K562 (cell line): ENCODE measurements at regions not wholly inside any gene's neighbourhood (a gene's known extent, or its start where the extent isn't known, plus 50 kb on each side); places are given as distances from the start of the nearest gene placed in this dataset.

Experiments
- ATAC-seq: fragments of 200-7000 bp; cut with Tn5 transposase; 3 replicates; pipeline ENCODE4 v1.9.1; 2020; ENCODE audit warnings: moderate library complexity
- BruUV-seq: library from RNA; stranded (reverse); fragments of 400-500 nt; replicated peaks from 2 replicates; lab custom pipeline; 2021; lab: Mats Ljungman, UMichigan
- CTCF ChIA-PET: fragments of 300-600 bp; formaldehyde crosslinking; extraction: SDS; loops from one replicate; lab custom pipeline; 2021; ENCODE audit warnings: low intra/inter-chr PET ratio; lab: Yijun Ruan, JAX
- POLR2A ChIA-PET: fragments of 300-600, 350-650 bp; sonication (Branson Sonifier 250); formaldehyde crosslinking; extraction: SDS; loops from one replicate; lab custom pipeline; 2021; ENCODE audit warnings: antibody characterized with exemption, inconsistent platforms; lab: Yijun Ruan, JAX
- DNase-seq, 4 experiments: peaks; one replicate each; pipeline versions ENCODE4 v3.0.0 to v3.0.0-alpha.2; 2011 to 2018; ENCODE audit warnings: low spot score in 3 of 4, mixed read lengths in 3 of 4; ENCODE audit errors: extremely low read depth in 1 of 4
- FAIRE-seq: peaks from 2 replicates; lab custom pipeline; 2011; peaks lifted over from hg19 to GRCh38; lab: Jason Lieb, UNC
- H2AFZ ChIP-seq: 2 replicates; pipeline ENCODE4 v1.6.0; 2011; ENCODE audit warnings: low read depth, low read length, control low read depth, inconsistent platforms
- H3K27ac ChIP-seq: fragments of 200-600 bp; 3 replicates; pipeline ENCODE4 v1.8.0; 2011; ENCODE audit warnings: low read depth, mild to moderate bottlenecking, control low read depth, inconsistent platforms, low read length, moderate library complexity, mixed read lengths; ENCODE audit errors: extremely low read depth
- H3K27me3 ChIP-seq, 2 experiments: fragments of 300-600 bp in 1 of 2; 2 replicates in 1 of 2; 3 replicates in 1 of 2; pipeline versions ENCODE4 v1.6.0 to v1.8.0; 2011; ENCODE audit warnings: inconsistent platforms in 2 of 2, low read length in 2 of 2, mild to moderate bottlenecking in 1 of 2, mixed read lengths in 1 of 2, moderate library complexity in 1 of 2; ENCODE audit not compliant: control insufficient read depth in 2 of 2, insufficient read depth in 2 of 2
- H3K36me3 ChIP-seq: fragments of 300-600 bp; 3 replicates; pipeline ENCODE4 v1.8.0; 2011; ENCODE audit warnings: mild to moderate bottlenecking, low read length, inconsistent platforms; ENCODE audit not compliant: control insufficient read depth, insufficient read depth
- H3K4me1 ChIP-seq, 2 experiments: fragments of 200-600 bp in 1 of 2; replicated peaks in 1 of 2; 2 replicates in 1 of 2; 3 replicates in 1 of 2; pipeline versions ENCODE4 v1.5.1 to v1.8.0; 2011; ENCODE audit warnings: inconsistent platforms in 2 of 2, low read length in 2 of 2, mild to moderate bottlenecking in 1 of 2, mixed read lengths in 1 of 2, moderate library complexity in 1 of 2; ENCODE audit not compliant: control insufficient read depth in 2 of 2, insufficient read depth in 2 of 2
- H3K4me2 ChIP-seq: 2 replicates; pipeline ENCODE4 v1.6.1; 2011; ENCODE audit warnings: low read length, control low read depth, inconsistent platforms, mixed read lengths; ENCODE audit not compliant: insufficient read depth
- H3K4me3 ChIP-seq: fragments of 200-600 bp; sonication (generic), shearing (Covaris generic); 2 replicates; pipeline ENCODE4 v1.5.1; 2016; ENCODE audit warnings: control low read depth, inconsistent platforms
- H3K79me2 ChIP-seq: fragments of 200-600 bp; 3 replicates; pipeline ENCODE4 v1.8.0; 2011; ENCODE audit warnings: low read length, inconsistent platforms; ENCODE audit not compliant: control insufficient read depth, insufficient read depth
- H3K9ac ChIP-seq, 2 experiments: 2 replicates each; pipeline versions ENCODE4 v1.6.0 to v1.6.1; 2011; ENCODE audit warnings: low read depth in 2 of 2, low read length in 2 of 2, control low read depth in 1 of 2, inconsistent platforms in 1 of 2, mild to moderate bottlenecking in 1 of 2, mixed read lengths in 1 of 2; ENCODE audit not compliant: insufficient read depth in 1 of 2
- H3K9me1 ChIP-seq: one replicate; pipeline ENCODE4 v1.6.0; 2011; ENCODE audit warnings: inconsistent platforms, mild to moderate bottlenecking, low read length, moderate library complexity; ENCODE audit not compliant: control insufficient read depth, insufficient read depth
- H3K9me3 ChIP-seq: replicated peaks from 2 replicates; pipeline ENCODE4 v1.5.1; 2011; ENCODE audit warnings: low read depth, low read length, inconsistent platforms; ENCODE audit not compliant: control insufficient read depth, insufficient read depth
- H4K20me1 ChIP-seq: replicated peaks from 2 replicates; pipeline ENCODE4 v1.6.1; 2011; ENCODE audit warnings: low read length, inconsistent platforms, mixed read lengths; ENCODE audit not compliant: control insufficient read depth, insufficient read depth
- COPS2 ChIP-seq: fragments of 450-650 bp; conservative IDR thresholded peaks from 2 replicates; pipeline ENCODE4 v1.6.1; 2016; ENCODE audit warnings: mild to moderate bottlenecking, moderate library complexity
- JUND ChIP-seq, 2 experiments: IDR thresholded peaks; 2 replicates in 1 of 2; 3 replicates in 1 of 2; pipeline ENCODE4 v1.6.1; 2011; ENCODE audit warnings: borderline replicate concordance in 2 of 2, low read depth in 2 of 2, low read length in 2 of 2, improper control_type of control experiment in 1 of 2, missing biosample characterization in 1 of 2, missing genetic modification characterization in 1 of 2, missing genetic modification reagents in 1 of 2
- NR3C1 ChIP-seq: sonication (generic); formaldehyde crosslinking; IDR thresholded peaks from 2 replicates; pipeline ENCODE4 v1.8.1; 2022; ENCODE audit warnings: missing genetic modification reagents
- RAD21 ChIP-seq, 2 experiments: fragments of 250-450 bp in 1 of 2; fragments of 450-650 bp in 1 of 2; sonication (Bioruptor Pico) in 1 of 2; formaldehyde crosslinking in 1 of 2; IDR thresholded peaks in 1 of 2; conservative IDR thresholded peaks in 1 of 2; 2 replicates each; pipeline versions ENCODE4 v1.4.0 to v1.8.0; 2020 to 2022; ENCODE audit warnings: mild to moderate bottlenecking in 2 of 2, moderate library complexity in 1 of 2
- SMC3 ChIP-seq: conservative IDR thresholded peaks from 2 replicates; pipeline ENCODE4 v1.6.1; 2011; ENCODE audit warnings: low read depth, low read length, improper control_type of control experiment; ENCODE audit not compliant: insufficient read depth
- WGBS: fragments of 100-300 bp; shearing (Covaris generic); methylation state at CpG from one replicate; pipeline ENCODE4 v1.1.6; 2016; ENCODE audit warnings: low coverage, mixed read lengths; ENCODE audit not compliant: insufficient coverage; ENCODE audit errors: missing lambda C conversion rate; 5-methylcytosine and 5-hydroxymethylcytosine counted together
- in situ Hi-C: fragments of 300-500 bp; cut with MboI; formaldehyde crosslinking; loops from 4 replicates; pipeline ENCODE4 v1.15.0; 2018; ENCODE audit warnings: inconsistent platforms, mixed read lengths
- intact Hi-C: fragments of 100-400 bp; cut with micrococcal nuclease; formaldehyde crosslinking; loops from 2 replicates; pipeline ENCODE4 v1.14.2; 2022
- TF ChIP-seq, protein P1 (sequence below), 2 experiments: fragments of 450-650 bp; formaldehyde crosslinking in 1 of 2; IDR thresholded peaks; 2 replicates each; pipeline versions ENCODE4 v1.4.0 to v1.6.1; 2014 to 2020; ENCODE audit warnings: mild to moderate bottlenecking in 2 of 2, borderline replicate concordance in 1 of 2, low read depth in 1 of 2
- TF ChIP-seq, protein P2 (sequence below), 3 experiments: IDR thresholded peaks in 2 of 3; conservative IDR thresholded peaks in 1 of 3; 2 replicates each; pipeline ENCODE4 v1.5.1; 2011 to 2012; ENCODE audit warnings: low read length in 3 of 3, mild to moderate bottlenecking in 3 of 3, control low read depth in 2 of 3, improper control_type of control experiment in 1 of 3, inconsistent platforms in 1 of 3, low read depth in 1 of 3, mixed read lengths in 1 of 3, moderate library complexity in 1 of 3; ENCODE audit not compliant: insufficient read depth in 2 of 3

DNA sequence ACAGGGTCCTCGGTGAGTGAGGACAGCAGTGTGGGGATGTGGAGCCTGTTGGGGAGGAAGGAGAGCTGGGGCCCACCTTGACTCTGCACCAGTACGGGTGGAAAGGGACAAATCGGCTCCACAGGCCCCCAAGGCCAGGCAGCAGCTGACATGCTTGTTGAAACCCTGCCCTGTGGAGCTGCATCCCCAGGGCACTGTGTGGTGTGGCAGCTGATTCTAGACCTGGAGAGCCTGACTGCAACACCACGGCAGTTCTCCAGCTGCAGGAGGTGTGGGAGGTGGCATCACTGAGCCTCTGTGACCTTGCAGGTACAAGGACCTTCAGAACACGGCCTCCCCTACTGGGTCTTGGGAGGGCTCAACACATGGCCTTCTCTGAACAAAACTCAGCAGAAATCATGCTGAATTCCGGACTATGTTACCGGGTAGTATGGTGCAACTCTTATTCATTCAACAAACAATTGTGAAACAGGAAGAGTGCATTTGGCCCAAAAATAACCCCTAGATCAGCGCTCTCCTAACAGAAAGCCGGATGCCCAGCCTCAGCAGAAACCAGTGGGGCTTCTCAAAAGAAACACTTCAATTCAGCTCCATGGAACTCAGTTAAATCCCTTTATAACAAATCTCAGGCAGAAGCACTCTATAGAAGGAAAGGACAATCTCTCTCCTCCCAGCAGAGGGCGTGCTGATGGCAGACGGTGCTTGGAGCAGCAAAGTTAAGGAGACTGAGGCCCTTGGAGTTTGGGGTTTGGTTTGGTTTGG is 104.4 kb upstream of the SALL3 start:
- Histone ChIP-seq H3K4me2 (no peak overlapping the region), H3K4me3 (no peak overlapping the region), H3K79me2 (no peaks in the 10 kb centered on the region), H4K20me1 (no peaks in the 10 kb centered on the region), H3K9ac (no peak overlapping the region), H3K27ac (no peak overlapping the region), H3K9me3 (no peaks in the 10 kb centered on the region), H3K4me1 (no peaks in the 10 kb centered on the region), H3K27me3 (peaks cover 0 to 8% of the 10 kb centered on the region in 2 experiments; a peak in 2 of 5 replicates), H3K9me1 (no peaks in the 10 kb centered on the region), H2AFZ (no peak overlapping the region), H3K36me3 (no peaks in the 10 kb centered on the region)
- ChIA-PET POLR2A (no interaction called here), CTCF (no interaction called here)
- no peak for FAIRE-seq
- DNase-seq = peak; percentile 19 to 45 (median 32)
- intact Hi-C loops (loop anchor here (2.0 kb wide), 1 partner anchor 372 kb away; no protein-coding TSS in a partner anchor), in situ Hi-C loops (no loop called here)
- peak; percentile 81 for ATAC-seq
- 0% methylated on average over 8 of the region's 11 CpGs for WGBS
- peak; percentile 83 for TF ChIP-seq JUND (IDR thresholded peaks at IDR 0.05; ENCODE audit: borderline replicate concordance, low read depth, low read length)
- TF ChIP-seq JUND (tag; IDR thresholded peaks at IDR 0.05; ENCODE audit: borderline replicate concordance, low read depth, low read length) = no peak
- TF ChIP-seq, protein P1, sequence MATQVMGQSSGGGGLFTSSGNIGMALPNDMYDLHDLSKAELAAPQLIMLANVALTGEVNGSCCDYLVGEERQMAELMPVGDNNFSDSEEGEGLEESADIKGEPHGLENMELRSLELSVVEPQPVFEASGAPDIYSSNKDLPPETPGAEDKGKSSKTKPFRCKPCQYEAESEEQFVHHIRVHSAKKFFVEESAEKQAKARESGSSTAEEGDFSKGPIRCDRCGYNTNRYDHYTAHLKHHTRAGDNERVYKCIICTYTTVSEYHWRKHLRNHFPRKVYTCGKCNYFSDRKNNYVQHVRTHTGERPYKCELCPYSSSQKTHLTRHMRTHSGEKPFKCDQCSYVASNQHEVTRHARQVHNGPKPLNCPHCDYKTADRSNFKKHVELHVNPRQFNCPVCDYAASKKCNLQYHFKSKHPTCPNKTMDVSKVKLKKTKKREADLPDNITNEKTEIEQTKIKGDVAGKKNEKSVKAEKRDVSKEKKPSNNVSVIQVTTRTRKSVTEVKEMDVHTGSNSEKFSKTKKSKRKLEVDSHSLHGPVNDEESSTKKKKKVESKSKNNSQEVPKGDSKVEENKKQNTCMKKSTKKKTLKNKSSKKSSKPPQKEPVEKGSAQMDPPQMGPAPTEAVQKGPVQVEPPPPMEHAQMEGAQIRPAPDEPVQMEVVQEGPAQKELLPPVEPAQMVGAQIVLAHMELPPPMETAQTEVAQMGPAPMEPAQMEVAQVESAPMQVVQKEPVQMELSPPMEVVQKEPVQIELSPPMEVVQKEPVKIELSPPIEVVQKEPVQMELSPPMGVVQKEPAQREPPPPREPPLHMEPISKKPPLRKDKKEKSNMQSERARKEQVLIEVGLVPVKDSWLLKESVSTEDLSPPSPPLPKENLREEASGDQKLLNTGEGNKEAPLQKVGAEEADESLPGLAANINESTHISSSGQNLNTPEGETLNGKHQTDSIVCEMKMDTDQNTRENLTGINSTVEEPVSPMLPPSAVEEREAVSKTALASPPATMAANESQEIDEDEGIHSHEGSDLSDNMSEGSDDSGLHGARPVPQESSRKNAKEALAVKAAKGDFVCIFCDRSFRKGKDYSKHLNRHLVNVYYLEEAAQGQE (IDR thresholded peaks at IDR 0.05; ENCODE audit: borderline replicate concordance) = peak; percentile 12; the same call in 1 of the 2 replicates
- TF ChIP-seq, protein P1 (CRISPR knock-in tag; IDR thresholded peaks at IDR 0.05; ENCODE audit: low read depth) = no peak
- TF ChIP-seq SMC3 = peak; percentile 47; the same call in 1 of the 2 replicates
- peak in 1 of 2 experiments; percentile 40; a peak in 2 of 4 replicates for TF ChIP-seq RAD21 (CRISPR knock-in tag; conservative IDR thresholded peaks at IDR 0.05 in 1 of 2, IDR thresholded peaks at IDR 0.05 in 1 of 2)
- no peak for TF ChIP-seq NR3C1 (CRISPR knock-in tag)
- TF ChIP-seq, protein P2, sequence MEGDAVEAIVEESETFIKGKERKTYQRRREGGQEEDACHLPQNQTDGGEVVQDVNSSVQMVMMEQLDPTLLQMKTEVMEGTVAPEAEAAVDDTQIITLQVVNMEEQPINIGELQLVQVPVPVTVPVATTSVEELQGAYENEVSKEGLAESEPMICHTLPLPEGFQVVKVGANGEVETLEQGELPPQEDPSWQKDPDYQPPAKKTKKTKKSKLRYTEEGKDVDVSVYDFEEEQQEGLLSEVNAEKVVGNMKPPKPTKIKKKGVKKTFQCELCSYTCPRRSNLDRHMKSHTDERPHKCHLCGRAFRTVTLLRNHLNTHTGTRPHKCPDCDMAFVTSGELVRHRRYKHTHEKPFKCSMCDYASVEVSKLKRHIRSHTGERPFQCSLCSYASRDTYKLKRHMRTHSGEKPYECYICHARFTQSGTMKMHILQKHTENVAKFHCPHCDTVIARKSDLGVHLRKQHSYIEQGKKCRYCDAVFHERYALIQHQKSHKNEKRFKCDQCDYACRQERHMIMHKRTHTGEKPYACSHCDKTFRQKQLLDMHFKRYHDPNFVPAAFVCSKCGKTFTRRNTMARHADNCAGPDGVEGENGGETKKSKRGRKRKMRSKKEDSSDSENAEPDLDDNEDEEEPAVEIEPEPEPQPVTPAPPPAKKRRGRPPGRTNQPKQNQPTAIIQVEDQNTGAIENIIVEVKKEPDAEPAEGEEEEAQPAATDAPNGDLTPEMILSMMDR (IDR thresholded peaks at IDR 0.05 in 2 of 3, conservative IDR thresholded peaks at IDR 0.05 in 1 of 3; ENCODE audit: insufficient read depth in 2 of 3, low read depth in 1 of 3, low read length in 3 of 3) = peak; percentile 42 to 63 (median 56)
- no peak for TF ChIP-seq COPS2
- no TSS peak for BruUV-seq
